Urothelium cell line (cell line): ENCODE measurements at regions not wholly inside any gene's neighbourhood (a gene's known extent, or its start where the extent isn't known, plus 50 kb on each side); places are given as distances from the start of the nearest gene placed in this dataset.
A peak's percentile ranks its signal among the peaks of the same experiment; 100 is the strongest.
"Not testable (repeated sequence)": the region's sequence is repeated elsewhere in the genome, so short reads cannot be mapped to it uniquely, and the experiment has no call there.

Source experiments
- DNase-seq: peaks from one replicate; pipeline ENCODE4 v3.0.0; 2011; ENCODE audit warnings: low spot score, mixed read lengths
- FAIRE-seq: peaks from 2 replicates; lab custom pipeline; 2011; peaks lifted over from hg19 to GRCh38; lab: Jason Lieb, UNC

DNA sequence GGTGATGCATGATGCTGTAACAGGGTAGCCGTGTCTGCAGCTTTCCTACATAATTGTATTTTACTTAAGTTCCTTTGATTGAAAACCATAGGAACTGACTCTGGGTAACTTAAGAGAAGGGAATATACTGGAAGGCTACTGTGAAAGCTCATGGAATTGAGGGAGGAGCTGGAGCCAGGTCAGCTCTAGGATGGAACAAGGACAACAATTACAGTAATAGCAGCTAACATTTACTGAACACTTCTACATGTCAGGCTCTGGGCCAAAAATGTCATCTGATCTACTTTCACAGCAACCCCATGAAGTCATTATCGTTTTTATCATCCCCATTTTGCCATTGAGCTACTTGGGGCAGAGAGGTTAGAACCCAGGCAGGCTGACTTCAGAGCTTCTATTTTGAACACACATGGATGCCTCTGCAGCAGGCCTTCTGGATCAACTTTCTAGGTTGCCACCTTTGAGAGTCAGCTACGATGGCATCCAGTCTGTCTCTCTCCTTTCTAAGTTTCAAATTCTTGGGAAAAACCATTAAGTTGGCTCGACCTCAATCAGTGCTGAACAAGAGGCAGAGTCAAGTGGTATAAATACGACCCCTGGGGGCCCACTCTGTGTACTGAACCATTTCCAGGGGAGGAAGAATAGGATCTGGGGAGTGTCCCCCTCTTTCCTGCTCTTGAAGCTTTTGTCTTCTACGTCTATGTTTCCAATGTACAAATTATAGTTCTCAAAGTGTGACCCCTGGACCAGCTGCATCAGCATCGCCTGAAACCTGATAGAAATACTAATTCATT is 272.3 kb upstream of the PLPP4 start:
- FAIRE-seq (no peak), DNase-seq (no peak)

DNA sequence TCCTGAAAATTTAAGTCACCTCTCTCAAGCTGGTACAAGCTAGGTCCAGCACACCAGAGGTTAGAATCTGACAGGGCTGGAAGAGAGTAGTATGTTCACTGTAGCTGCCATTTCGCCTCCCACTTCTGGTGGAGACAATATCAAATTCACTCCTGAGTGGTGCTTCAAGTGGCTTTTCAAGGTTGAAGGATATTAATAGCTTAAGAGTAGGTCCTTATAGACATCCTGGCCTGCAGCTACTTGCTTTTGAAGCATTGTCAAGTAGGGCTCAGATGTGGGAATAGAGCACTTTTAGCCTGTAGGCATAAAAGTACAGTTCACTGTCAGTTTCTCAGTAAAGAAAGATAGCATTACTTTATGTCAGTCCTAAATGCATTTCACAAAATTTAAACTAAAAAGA is 270.5 kb upstream of the PLPP4 start:
- no peak for FAIRE-seq
- no peak for DNase-seq

DNA sequence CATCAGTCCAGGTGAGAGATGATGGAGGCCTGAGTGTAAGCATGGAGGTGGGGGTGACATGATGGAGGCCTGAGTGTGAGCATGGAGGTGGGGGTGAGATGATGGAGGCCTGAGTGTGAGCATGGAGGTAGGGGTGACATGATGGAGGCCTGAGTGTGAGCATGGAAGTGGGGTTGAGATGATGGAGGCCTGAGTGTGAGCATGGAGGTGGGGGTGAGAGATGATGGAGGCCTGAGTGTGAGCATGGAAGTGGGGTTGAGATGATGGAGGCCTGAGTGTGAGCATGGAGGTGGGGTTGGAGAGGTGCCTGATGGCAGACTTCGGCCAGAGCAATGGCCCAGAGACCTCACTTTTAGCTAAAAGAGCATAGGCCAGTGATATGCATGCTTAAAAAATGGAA is 269.9 kb upstream of the PLPP4 start:
- DNase-seq, result not testable (repeated sequence)

DNA sequence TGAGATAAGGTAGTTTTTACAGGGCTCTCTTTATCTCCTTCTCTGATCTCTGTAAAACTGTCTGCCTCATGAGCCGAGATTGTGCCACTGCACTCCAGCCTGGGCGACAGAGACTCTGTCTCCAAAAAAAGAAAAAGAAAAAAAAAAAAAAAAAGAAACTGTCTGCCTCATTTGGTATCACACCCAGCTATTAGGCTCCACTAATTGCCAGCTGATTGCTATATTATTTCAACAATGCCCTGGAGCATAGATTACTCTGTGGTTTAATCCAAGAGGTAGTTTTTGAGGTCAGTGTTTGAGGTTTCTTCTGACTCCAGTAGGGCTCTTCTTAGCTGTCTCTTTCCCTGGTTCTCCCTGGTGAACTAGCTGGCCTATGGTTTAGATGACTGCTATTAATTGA is 268.1 kb upstream of the PLPP4 start:
- DNase-seq, result no peak
- FAIRE-seq, result no peak

More for the DNA sequence above, 269.9 kb upstream of the PLPP4 start:
- not testable (repeated sequence) for FAIRE-seq

DNA sequence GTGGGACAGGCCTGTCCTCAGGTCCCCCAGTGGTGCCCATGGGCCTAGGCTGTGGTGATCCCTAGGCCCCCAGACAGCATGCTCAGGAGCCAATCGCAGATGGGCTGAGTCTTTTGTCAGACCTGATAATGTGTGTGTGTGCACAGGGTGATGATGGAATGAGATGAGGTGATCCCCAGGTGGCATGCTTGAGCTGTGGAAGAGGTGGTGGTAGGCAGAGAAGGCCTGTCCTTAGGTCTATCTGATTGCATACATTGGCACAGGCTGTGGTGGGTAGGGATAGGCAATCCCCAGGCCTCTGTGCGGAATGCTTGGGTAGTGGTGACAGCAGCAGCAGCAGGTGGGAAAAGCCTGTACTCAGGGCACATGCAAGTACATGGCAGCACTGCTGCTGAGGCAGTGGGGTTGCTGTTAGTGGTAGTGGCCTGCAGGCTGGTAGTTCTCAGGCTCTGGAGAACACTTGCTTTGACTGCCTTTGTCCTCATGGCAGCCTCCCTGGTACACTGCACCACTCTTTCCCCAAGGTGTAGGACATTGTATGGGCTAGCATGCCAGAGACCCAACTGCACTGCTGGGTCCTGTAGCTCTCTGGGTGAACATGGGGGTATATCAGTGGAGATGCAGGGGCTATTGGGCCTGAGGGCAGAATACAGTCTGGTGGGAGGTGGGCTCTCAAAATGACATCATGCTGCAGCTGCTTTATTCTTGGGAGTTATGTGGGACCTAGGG is 260.9 kb upstream of the PLPP4 start:
- FAIRE-seq (no peak), DNase-seq (no peak)

DNA sequence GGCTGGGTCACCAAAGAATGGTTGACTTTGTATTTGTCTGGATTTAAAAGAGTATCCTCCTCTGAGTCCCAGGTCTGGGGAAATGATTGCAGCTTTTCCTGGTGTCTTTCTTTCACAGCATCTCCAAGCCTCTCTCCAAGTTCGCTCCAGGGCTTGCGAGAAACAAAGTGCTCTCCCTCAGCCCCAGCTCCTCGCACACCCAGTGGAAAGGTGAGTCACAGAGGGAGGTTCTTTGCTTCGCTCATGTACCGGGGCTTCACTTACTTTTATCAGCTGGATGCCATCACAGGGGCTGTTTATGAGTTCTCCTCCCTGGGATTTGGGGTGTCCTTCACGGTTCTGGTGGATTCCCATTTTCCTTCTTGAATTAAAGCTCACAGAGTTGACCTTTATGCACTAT is 252.2 kb upstream of the PLPP4 start:
- FAIRE-seq (no peak), DNase-seq (no peak)

DNA sequence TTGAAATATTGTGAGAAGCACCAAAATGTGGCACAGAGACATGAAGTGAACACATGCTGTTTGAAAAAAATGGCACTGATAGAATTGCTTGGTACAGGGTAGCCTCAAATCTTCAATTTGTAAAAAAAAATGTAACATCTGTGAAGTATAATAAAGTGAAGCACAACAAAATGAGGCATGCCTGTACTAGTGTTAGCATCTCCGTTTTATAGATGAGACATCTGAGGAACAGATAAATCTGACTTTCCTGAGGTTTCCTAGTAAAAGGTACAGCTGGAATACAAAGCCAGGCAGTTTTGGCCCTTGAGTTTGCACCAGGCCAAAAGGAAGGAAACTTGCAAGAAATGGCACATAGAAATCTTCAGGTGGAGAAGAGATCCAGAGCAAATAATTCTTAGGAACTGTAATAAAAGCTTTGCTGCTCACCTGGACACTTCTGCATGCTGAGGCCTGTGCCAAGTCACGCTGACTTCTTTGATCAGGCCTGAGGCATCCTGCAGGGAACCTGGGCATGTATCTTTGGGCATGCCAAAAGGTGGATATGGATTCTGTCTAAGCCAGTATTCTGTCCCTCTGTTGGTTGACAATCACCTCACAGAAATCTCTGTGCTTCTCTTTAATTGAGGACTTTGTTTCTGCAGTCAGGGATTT is 251.5 kb upstream of the PLPP4 start:
- no peak for FAIRE-seq
- no peak for DNase-seq

DNA sequence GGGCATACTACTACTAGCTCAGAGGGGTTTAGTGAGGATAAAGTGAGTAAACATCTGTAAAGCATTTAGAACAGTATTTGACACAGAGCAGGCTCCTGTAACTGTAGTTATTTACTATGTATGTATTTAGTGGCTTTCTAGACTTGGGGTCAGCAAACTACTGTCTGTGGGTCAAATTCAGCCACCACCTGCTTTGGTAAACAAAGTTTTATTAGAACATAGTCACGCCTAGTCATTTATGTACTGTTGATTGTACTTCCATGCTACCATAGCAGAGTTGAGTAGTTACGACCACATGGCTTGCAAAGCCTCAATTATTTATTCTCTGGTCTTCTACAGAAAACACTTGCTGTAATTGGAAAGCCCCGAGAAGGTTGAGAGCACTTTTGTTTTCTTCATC is 248.5 kb upstream of the PLPP4 start:
- FAIRE-seq, result no peak
- DNase-seq, result no peak

DNA sequence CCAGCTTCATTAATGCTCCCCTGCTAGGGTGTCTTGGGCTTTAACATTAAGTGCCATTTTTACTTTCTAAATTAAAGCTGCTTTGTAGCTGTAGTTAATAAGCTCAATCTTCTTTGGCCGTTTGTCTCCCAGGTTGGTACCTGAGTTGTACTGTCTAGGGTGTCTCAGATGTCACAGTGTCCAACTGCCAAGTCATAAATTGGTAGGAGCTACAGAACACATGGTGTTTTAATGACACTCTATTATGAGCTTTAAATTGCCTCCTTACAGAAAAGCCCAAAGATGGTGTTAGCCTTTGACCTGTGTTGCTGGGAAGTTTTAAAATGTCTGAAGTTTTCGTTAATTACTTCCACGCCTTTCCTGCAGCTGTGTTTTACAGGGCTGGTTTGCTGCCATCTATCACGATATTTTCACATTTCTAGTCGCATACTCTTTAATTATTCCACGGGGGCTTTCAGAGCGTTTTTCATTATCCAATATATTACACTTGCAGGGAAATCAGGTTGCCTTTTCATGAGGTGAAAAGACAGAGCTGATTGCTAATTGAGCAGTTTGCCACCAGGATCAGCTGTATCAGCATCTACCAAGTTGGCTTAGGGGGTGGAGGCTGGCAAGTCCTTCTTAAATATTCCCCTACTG is 247.8 kb upstream of the PLPP4 start:
- DNase-seq, result no peak
- FAIRE-seq, result no peak

DNA sequence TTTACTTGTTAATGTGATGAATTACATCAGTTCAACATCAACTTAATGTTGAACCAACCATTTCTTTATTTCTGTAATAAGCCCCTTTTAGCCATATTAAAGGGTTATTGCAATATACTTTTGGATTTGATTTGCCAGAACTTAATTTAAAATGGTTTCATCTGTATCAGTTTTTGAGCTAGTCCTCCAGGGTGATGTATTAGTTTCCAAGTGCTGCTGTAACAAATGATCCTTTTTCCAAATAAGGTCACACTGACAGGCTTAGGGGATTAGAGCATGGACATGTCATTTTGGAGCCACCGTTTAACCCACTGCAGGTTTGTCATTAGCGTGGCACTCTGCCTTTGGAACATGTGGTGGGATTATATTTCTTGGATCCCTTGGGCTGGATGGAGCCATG is 244.8 kb upstream of the PLPP4 start:
- DNase-seq (no peak), FAIRE-seq (no peak)

DNA sequence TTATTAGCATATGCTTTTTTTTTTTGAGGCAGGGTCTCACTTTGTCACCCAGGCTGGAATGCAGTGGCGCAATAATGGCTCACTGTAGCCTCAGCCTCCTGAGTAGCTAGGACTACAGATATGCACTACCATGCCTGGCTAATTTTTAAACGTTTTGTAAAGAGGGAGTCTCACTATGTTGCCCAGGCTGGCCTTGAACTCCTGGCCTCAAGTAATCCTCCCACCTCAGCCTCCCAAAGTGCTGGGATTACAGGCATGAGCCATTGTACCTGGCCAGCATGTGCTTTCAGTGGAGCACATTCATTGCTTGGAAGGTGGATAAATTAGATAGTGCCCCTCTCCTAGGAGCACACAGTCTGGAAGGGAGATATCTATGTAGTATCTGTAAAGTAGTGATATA is 243.7 kb upstream of the PLPP4 start:
- FAIRE-seq, DNase-seq: not testable (repeated sequence)

DNA sequence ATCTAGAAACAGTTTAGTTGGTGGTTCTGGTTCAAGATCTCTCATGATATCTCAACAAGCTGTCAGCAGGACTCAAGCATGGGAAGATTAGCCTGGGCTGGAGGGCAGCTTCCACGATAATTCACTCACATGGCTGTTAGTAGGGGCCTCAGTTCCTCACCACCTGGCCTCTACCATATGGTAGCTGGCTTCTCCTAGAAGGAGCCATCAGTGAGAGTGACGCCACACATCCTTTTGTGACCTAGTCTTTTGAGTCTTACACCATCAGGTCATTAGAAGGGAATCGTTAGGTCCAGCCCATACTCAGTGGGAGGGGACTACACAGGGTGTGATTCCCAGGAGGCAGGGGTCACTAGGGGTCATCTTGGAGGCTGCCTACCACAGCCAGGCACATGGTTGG is 239.3 kb upstream of the PLPP4 start:
- FAIRE-seq (no peak), DNase-seq (no peak)

DNA sequence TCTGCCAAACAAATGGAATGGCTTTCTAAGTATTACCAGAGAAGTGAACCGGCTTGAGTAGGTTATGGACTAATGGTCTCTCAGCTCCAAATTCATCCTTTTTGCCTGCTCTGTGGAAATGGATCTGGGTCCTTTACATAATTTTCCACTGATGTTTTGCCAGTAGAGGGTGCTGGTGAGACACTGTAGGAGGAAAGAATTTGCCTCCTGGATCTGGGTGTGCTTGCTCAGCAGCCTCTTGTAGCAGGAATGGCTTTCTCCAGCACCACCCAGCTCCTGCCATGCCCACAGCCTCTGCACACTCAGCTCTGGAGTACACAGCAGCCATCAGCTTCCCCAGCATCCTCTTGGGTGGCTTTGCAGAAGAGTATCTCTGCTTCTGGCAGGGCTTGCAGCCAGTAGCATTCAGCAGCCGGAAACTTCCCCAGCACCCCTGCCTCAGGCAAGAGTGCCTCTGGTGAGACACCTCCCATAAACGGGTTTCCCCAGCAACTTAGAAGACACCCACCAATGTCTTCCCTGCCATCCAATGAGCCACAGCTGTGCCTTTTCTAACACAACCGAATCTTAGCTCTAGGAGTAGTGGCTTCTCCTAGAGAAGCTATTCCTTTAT is 235.0 kb upstream of the PLPP4 start:
- FAIRE-seq (no peak), DNase-seq (peak; percentile 49)

DNA sequence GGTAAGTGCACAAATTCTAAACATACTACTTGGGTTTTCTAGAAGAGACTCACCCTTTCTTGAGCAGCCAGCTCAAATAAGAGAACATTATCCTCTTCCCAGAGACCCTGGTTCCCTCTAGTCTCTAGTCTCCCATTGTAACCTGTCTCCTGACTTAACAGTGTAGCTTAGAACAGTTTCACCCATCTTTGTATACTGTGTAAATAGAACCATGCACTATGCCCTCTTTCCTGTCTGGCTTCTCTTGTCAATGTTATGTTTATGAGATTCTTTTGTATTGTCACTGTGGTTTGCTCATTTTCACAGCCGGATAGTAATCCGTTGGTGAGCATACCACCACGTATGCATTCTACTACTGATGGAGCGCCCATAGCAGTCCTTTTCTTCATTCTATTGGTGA is 227.4 kb upstream of the PLPP4 start:
- DNase-seq (no peak), FAIRE-seq (no peak)

DNA sequence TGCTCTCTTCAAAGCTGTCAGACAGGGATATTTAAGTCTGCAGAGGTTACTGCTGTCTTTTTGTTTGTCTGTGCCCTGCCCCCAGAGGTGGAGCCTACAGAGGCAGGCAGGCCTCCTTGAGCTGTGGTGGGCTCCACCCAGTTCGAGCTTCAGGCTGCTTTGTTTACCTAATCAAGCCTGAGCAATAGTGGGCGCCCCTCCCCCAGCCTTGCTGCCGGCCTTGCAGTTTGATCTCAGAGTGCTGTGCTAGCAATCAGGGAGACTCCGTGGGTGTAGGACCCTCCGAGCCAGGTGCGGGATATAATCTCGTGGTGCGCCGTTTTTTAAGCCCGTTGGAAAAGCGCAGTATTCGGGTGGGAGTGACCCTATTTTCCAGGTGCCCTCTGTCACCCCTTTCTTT is 217.3 kb upstream of the PLPP4 start:
- not testable (repeated sequence) for FAIRE-seq, DNase-seq

DNA sequence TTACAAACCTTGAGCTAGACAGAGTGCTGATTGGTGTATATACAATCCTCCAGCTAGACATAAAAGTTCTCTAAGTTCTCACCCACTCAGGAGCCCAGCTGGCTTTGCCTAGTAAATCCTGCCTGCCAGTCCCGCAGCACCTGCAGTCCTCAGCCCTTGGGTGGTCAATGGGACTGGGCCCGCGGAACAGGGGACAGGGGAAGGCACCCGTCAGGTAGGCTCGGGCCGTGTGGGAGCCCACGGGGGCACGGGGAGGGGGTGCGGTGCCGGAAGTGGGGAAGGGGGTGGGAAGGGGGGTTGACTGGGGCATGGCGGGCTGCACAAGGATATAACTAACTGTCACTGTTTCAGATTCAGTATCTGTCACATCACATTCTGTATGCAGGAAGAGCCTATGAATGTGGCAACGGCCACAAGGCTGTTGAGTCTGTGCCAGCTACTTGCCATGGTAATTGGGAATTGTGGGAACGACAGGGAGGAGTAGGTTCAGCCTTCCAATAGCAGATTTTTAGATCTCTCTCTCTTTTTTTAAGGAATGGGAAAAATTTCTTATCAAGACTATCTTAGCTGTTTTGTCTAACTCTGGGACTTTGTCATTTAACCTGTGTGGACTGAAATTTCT is 205.1 kb upstream of the PLPP4 start:
- no peak for FAIRE-seq

DNA sequence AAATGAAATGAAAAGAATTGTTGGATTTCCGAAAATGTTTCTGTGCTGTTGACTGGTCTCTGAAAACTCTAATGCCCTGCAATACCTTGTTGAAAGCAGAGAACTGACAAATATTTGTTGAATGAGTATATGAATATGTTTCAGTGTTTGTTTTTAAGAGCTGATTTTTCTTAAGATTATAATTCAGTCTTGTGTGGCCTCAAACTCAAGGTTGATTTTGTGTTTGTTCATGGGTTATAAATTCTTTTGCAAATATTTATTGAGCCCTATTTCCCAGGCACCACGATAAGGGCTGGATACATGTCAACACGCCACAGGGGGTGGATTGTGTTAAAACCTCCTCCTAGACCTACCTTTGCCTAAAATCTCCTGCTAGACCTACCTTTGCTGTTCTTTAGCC is 203.9 kb upstream of the PLPP4 start:
- DNase-seq (no peak), FAIRE-seq (no peak)

More for the DNA sequence above, 205.1 kb upstream of the PLPP4 start:
- no peak for DNase-seq

DNA sequence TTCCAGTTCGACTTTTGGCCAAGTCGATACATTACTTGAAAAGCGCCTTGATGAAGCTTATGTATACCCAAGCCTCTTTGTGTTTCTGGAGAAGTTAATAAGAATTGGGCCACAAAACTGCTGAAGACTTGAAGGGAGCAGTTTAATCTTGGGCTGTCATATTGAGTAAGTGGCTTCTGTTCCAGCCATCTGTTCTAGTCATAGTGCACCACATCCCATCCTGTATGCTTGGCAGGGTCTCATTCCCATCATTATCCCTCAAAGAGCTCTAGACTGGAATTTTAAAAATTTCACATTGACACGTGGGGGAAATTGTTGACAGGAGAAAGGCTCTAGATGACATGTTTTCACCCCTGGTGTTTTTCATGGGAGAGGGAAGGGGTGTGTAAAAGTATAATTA is 196.6 kb upstream of the PLPP4 start:
- DNase-seq (no peak), FAIRE-seq (no peak)

DNA sequence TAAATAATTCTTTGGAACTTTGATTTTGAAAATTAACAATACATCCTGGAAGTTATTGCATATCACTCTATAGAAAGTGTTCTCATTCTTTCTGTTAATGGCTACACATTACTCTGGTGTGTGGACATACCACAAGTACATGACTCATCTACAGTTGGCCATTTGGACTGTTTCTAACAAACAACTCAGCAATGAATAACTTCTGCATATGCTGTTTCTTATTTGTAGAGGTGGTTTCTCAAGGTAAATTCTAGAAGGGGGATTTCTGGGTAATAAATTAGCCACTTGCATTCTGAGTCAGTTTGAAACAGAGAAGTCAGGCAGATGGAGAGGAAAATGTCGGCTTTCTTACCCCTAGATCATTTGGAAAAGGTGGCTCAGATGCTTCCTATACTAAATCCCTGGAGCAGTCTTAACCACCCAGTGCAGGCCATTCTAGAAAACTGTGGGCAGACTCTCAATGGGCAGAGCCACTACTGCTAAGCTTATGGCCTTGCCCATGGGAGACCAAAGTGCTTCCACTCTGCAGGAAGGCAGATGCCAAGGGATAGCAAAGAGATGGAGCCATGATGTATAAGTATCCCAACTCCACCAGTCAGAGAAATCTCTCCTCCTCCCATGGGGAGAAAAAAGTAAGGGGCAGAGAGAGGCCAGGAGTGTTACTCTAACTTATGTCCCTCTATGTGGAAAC is 194.0 kb upstream of the PLPP4 start:
- DNase-seq (peak; percentile 8), FAIRE-seq (no peak)

DNA sequence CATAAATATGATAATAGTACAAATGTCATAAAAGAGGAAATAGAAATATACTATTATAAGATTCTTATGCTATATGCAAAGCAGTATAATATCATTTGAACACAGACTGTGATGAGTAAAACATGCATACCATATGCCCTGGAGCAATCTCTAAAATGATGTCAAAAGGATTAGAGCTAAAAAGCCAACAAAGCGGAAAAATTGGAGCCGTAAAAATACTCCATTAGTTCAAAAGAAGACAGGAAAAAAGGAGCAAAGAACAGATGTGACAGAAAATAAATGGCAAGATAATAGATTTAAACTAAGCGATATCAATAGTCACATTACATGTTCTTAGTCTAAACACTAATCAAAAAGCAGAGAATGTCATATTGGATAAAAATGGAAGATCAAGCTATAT is 191.0 kb upstream of the PLPP4 start:
- FAIRE-seq (no peak), DNase-seq (no peak)
